TTC549 (cell line): ENCODE measurements at regions not wholly inside any gene's neighbourhood (a gene's known extent, or its start where the extent isn't known, plus 50 kb on each side); places are given as distances from the start of the nearest gene placed in this dataset.

Source experiments
- FAIRE-seq: peaks from 2 replicates; lab custom pipeline; 2012; peaks lifted over from hg19 to GRCh38; lab: Jason Lieb, UNC

GRCh38 chr10:76657337-76658012, 980.1 kb downstream of the KCNMA1 start:
- FAIRE-seq, result no peak

GRCh38 chr10:76651154-76651553, 986.5 kb downstream of the KCNMA1 start:
- FAIRE-seq, result no peak

DNA sequence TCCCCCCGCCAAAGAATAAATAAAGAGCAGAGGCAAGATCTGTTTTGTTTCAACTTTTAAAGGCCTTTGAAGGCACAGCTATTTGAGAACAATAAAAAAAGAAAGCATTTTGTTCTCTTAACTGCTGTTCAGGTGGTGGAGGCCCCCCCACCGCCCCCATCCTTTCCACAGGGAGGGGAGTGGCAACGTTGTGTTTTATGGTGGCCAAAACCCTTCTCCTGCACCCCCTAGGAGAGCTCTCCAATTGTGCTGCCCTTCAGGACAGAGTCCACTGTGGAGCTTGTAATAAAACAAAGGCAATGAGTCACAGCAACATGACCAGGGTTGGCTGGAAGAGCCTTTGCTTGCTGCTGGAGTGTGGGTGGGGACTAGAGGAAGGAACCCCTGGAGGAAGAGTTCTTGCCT, 987.9 kb downstream of the KCNMA1 start:
- no peak for FAIRE-seq

DNA sequence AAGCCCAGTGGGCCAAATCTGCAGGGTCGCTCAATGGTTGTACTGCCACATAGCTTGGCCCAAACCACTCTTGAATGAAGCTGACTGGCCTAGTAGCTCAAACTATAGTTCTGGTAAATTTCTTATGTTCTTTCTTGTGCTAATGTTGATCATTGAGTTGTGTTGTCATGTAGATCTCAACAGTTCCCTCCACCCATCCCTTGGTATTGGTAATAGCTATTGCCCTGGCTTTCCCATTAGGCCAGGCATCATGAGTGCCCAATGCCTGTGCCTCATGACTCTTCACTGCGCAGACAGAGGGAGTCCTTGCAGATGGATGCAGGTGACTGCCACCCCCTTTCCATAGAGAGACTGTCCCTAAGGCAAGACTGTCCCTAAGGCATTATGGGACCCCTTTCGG, 988.4 kb downstream of the KCNMA1 start:
- FAIRE-seq, result no peak

- FAIRE-seq, result no peak
These were observed 990.3 kb downstream of the KCNMA1 start for GRCh38 chr10:76647301-76647700.

DNA sequence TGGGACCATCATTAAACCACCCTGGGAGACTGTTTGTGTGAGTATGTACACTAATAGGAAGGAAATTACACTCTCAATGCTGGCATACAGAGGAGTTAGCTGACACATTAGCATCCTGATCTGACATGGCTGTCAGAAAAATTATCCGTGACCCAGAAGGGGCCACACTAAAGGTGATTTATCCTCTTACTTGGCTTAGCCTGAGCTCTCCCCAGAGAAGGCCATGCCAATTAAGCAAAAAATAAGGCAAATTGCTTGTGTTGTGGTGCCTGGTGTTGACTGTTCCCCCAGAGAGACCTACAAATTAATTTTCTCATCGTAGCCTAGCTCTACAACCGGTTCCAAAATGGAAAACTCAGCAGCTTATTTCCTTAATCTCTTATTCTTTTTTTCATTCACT, 992.3 kb downstream of the KCNMA1 start:
- FAIRE-seq, result no peak

GRCh38 chr10:76644476-76644875, 993.1 kb downstream of the KCNMA1 start:
- FAIRE-seq, result no peak

GRCh38 chr10:76643511-76643911, 994.1 kb downstream of the KCNMA1 start:
- no peak for FAIRE-seq

DNA sequence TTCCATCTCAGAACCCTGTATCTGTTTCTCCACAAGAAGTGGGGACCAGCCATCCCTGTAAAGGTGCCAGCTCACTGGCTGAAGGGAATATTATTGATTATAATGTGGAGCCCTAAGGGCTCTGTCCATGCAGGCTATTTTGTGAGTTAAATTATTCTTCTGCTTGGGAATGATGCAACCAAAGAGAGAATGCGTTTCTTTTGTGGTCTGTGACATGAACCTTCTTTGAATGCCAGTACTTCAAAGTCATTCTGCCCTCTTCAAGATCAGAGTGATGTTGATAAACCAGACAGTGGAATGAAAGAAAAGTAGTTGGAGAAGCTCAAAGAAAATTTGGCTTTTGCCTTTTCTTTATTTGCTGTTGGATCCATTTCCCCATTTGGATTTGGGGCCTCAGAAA, 995.2 kb downstream of the KCNMA1 start:
- FAIRE-seq, result no peak

DNA sequence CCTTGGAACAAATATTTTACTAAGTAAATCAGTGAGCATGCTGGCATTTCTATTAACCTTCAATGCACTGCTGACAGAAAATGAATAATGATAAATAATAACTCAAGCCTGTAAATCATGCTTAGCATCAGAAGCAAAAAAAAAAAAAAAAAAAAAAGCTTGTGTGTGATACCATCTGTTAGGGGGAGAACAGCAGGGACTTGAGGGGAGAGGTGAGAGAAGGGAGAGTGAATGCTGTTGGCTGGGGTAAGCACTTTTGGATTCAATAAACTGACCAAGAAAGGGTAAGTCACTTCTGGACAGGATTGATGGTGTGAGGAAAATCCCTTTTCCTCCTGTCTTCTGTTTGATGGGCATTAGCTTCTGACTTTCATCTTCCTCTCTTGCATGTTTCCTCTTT, 996.4 kb downstream of the KCNMA1 start:
- no peak for FAIRE-seq

GRCh38 chr10:76640806-76641205, 996.8 kb downstream of the KCNMA1 start:
- no peak for FAIRE-seq

DNA sequence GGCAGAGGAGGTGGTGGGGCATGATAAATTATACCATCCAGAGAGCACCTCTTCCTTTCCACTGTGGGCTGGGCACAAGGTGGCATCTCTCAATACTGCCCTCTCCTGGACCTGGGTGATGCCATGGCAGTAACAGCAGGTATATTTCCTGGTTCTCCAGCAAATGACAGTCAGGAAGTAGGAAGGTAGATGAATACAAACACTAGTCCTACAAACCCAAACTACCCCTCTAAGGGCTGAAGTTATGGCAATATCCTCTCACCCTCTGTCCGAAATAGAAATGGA, 1004.9 kb downstream of the KCNMA1 start:
- no peak for FAIRE-seq

DNA sequence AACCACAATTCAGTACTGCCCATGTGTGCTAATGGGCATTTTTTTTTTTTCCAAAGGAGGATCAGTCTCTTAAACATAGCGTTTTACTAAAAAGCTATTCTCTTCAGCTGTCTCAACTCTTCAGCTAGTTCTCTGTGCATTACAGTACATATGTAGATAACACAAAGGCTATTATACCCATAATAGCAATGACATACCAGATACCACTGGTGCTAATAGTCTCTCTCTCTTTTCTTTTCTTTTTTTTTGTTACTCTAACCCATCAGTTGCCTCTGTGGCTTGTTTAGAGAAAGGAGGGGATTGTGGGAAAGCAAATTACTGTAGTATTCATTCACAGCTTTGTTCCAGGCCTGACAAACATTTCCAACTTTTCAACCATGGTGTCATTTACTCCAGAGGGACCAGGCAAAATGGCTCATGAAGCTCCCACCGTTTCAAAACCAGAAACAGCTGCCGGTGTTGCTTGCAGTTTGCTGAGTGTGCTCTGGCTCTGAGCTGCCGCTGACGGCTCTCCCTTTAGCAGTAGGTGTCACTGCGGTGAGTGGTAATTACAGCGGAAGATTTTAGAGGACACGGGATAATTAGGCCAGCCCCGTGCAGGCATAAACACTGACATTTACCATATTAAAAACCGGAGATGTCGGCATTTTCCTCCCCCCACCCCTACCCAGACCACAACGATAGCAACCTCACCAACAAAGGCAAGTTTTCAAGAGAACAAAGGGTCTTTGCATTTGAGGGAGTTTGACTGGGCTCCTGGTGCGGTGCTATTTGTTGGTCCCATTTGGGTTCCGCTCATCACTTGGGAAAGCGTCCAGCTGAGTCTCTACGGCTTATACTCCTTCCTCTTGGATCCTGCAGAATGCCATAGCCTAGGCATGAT, 1005.5 kb downstream of the KCNMA1 start:
- FAIRE-seq, result no peak

DNA sequence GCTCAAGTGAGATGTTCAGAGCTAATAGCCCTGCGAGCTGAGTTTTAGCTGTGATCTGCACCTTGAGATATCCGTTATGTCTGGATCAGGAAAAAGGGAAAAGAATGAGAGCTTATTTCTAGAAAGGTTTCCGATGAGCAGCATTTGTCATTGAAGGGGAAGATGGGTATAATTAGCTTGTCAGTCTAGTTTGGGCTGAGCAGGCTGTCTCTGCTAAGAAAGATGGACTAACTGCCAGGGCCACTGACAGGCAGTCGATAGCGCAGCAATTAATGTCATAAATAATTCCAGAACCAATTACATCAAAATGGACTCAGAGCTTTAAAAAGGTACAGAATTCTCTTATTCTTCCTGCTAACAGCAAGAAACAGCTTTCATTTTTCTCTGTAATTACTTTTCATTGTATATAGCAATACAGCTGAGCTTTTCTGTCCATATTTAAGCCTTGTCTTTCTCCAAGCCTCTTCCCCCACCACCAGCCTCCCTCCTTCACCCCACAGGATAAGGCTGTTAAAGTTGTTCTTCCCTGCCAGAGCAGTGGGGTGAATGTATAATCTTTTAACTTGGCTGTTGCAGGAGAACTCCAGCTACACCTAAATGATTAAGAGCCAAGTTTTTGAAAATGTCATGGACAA, 1006.5 kb downstream of the KCNMA1 start:
- no peak for FAIRE-seq

GRCh38 chr10:76628801-76629200, 1008.8 kb downstream of the KCNMA1 start:
- no peak for FAIRE-seq

- FAIRE-seq, result no peak
These were observed 1011.2 kb downstream of the KCNMA1 start for GRCh38 chr10:76626386-76626785.

GRCh38 chr10:76624470-76624869, 1013.1 kb downstream of the KCNMA1 start:
- no peak for FAIRE-seq

DNA sequence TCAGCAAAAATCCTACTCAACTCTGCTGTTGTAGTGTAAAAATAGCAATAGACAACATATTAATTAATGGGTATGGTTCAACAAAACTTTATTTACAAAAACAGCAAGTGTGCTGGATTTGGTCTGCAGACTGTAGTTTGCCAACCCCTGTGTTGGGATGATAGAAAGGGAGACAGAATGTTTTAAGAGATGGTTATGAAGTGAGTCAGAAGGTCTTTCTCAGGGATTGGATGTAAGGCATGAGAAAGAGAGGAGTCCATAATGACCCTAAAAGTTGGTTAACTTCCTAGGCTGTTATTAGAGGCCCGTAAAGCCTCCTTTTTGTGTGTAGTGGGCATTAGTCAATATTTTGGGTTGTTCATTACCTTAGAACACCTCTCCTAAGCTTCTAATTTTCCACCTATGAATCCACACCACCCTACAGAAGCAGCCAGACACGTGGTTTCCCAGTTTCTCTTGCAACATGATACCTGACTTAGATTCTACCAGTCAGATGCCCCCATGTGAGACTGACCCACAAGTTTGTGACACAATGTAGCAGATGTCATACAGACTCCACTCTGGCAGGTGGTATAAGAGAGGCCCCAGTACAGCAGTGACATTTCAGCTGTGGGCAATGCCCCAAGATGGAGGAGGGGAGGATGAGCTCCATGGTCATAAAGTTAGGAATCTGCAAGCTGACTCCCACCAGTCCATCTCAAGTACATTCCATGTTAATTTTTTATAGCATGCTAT, 1015.6 kb downstream of the KCNMA1 start:
- FAIRE-seq, result no peak

DNA sequence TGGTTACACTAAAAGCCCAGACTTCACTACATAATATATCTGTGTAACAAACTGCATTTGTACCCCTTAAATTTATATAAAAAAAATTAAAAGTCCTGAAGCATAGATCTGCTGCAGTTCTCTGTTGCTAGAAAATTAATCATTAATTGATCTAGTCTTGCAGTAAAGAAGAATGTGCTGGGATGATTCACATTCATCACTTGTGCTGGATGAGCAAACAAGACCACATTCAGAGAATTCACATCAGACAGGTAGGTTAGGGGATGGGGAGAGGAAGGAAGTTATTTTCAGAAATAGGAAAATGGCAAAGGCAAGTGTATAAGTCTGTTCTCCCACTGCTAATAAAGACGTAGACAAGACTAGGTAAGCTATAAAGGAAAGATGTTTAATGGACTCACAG, 1019.0 kb downstream of the KCNMA1 start:
- FAIRE-seq, result no peak

- FAIRE-seq, result no peak
These were observed 1019.4 kb downstream of the KCNMA1 start for GRCh38 chr10:76618171-76618570.

DNA sequence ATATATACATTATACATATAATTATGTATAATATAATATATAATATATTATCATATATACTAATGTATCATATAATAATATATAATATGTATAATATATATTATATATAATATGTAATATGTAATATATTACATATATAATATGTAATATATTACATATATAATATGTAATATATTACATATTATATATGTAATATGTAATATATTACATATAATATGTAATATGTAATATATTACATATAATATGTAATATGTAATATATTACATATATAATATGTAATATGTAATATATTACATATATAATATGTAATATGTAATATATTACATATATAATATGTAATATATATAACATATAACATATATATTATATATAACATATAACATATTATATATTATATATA, 1020.9 kb downstream of the KCNMA1 start:
- peak; percentile 100 for FAIRE-seq

DNA sequence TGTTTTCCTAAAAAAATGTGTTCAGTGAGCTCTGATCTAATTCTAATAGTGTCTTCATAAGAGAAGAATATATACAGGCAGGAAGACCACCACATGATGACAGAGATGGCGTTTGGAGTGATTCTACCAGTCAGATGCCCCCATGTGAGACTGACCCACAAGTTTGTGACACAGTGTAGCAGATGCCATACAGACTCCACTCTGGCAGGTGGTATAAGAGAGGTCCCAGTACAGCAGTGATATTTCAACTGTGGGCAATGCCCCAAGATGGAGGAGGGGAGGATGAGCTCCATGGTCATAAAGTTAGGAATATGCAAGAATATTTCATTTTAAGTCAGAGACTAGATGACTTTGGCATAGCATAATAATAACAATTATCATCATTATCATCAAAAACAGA, 1022.6 kb downstream of the KCNMA1 start:
- no peak for FAIRE-seq
